GM23338 (cell line): ENCODE measurements at regions not wholly inside any gene's neighbourhood (a gene's known extent, or its start where the extent isn't known, plus 50 kb on each side); places are given as distances from the start of the nearest gene placed in this dataset.

Experiments
- CREB1 ChIP-seq: fragments of 250-450 bp; sonication (Bioruptor Pico); IDR thresholded peaks from 2 replicates; pipeline ENCODE4 v1.5.0; 2020; ENCODE audit warnings: low read depth, mild to moderate bottlenecking, moderate library complexity
- CTCF ChIP-seq, 2 experiments: fragments of 200-600 bp in 1 of 2; sonication (generic) in 1 of 2; conservative IDR thresholded peaks; 2 replicates each; pipeline versions ENCODE4 v1.5.1 to v1.6.1; 2016 to 2017; ENCODE audit warnings: antibody characterized with exemption in 2 of 2, low read depth in 2 of 2, mild to moderate bottlenecking in 2 of 2, moderate library complexity in 1 of 2
- EZH2 ChIP-seq: fragments of 200-600 bp; sonication (generic); IDR thresholded peaks from one replicate; pipeline ENCODE4 v1.8.0; 2017; ENCODE audit warnings: antibody characterized with exemption, mild to moderate bottlenecking, low read depth; ENCODE audit not compliant: unreplicated experiment
- EZH2phosphoT487 ChIP-seq: fragments of 200-600 bp; sonication (generic); IDR thresholded peaks from one replicate; pipeline ENCODE4 v1.8.1; 2018; ENCODE audit warnings: antibody characterized with exemption; ENCODE audit not compliant: unreplicated experiment
- POLR2AphosphoS5 ChIP-seq: IDR thresholded peaks from 2 replicates; pipeline ENCODE4 v1.6.1; 2016; ENCODE audit warnings: antibody characterized with exemption, low read depth
- REST ChIP-seq: IDR thresholded peaks from one replicate; pipeline ENCODE4 v1.6.1; 2018; ENCODE audit warnings: antibody characterized with exemption; ENCODE audit not compliant: unreplicated experiment
- ZNF114 ChIP-seq: fragments of 250-450 bp; sonication (Bioruptor Pico); IDR thresholded peaks from 2 replicates; pipeline ENCODE4 v1.5.0; 2020; ENCODE audit warnings: mild to moderate bottlenecking, moderate library complexity
- ZNF331 ChIP-seq: fragments of 250-450 bp; sonication (Bioruptor Pico); IDR thresholded peaks from 2 replicates; pipeline ENCODE4 v1.5.0; 2020; ENCODE audit warnings: low read depth, mild to moderate bottlenecking, moderate library complexity
- ZNF462 ChIP-seq: fragments of 250-450 bp; sonication (Bioruptor Pico); IDR thresholded peaks from 2 replicates; pipeline ENCODE4 v1.5.0; 2020; ENCODE audit warnings: mild to moderate bottlenecking, moderate library complexity

GRCh38 chr6:91166271-91167046 lies 579.6 kb upstream of the MAP3K7 start:
- no peak for TF ChIP-seq EZH2phosphoT487
- TF ChIP-seq CTCF (conservative IDR thresholded peaks at IDR 0.05; ENCODE audit: low read depth in 2 of 2) = no peak
- TF ChIP-seq POLR2AphosphoS5 = no peak
- no peak for TF ChIP-seq EZH2
- TF ChIP-seq REST = no peak
- TF ChIP-seq ZNF114 (CRISPR knock-in tag) = no peak
- TF ChIP-seq ZNF462 (CRISPR knock-in tag) = no peak
- no peak for TF ChIP-seq CREB1 (CRISPR knock-in tag)
- TF ChIP-seq ZNF331 (CRISPR knock-in tag) = no peak
